ENCODE measurements at regions not wholly inside any gene's neighbourhood (a gene's known extent, or its start where the extent isn't known, plus 50 kb on each side); places are given as distances from the start of the nearest gene placed in this dataset.

DNA sequence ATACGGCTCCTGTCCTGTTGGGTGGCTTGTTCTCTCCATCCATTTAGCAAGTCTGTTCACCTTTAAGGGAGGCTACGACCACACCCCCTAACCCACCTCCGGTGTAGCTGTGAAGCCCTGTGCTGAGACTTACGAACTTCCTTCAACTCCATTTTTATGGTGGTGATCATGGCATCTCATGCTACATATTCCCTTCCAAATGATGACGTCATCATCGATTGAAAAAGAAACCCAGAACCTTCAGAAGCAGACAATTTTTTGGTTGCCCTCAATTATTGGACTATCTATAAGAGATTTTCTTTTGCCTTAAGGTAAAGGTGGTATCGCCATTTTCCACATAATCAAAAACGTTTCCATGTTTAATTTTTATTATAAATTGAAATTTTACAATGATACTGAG, 389.0 kb downstream of the CBLN4 start:
- no peaks in the 10 kb centered on the region for H3K9me3 ChIP-seq (ENCODE audit: low read depth)
- H3K27me3 ChIP-seq = no peaks in the 10 kb centered on the region
- no peak overlapping the region for H3K27ac ChIP-seq
- TF ChIP-seq, protein P1, sequence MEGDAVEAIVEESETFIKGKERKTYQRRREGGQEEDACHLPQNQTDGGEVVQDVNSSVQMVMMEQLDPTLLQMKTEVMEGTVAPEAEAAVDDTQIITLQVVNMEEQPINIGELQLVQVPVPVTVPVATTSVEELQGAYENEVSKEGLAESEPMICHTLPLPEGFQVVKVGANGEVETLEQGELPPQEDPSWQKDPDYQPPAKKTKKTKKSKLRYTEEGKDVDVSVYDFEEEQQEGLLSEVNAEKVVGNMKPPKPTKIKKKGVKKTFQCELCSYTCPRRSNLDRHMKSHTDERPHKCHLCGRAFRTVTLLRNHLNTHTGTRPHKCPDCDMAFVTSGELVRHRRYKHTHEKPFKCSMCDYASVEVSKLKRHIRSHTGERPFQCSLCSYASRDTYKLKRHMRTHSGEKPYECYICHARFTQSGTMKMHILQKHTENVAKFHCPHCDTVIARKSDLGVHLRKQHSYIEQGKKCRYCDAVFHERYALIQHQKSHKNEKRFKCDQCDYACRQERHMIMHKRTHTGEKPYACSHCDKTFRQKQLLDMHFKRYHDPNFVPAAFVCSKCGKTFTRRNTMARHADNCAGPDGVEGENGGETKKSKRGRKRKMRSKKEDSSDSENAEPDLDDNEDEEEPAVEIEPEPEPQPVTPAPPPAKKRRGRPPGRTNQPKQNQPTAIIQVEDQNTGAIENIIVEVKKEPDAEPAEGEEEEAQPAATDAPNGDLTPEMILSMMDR (IDR thresholded peaks at IDR 0.05; ENCODE audit: low read depth, low read length) = no peak
- no peak for DNase-seq (ENCODE audit: low read depth in 1 of 2, low spot score in 1 of 2)
- no peaks in the 10 kb centered on the region for H3K36me3 ChIP-seq
- H3K4me1 ChIP-seq (ENCODE audit: low read depth) = no peaks in the 10 kb centered on the region
- no peak overlapping the region for H3K4me3 ChIP-seq

DNA sequence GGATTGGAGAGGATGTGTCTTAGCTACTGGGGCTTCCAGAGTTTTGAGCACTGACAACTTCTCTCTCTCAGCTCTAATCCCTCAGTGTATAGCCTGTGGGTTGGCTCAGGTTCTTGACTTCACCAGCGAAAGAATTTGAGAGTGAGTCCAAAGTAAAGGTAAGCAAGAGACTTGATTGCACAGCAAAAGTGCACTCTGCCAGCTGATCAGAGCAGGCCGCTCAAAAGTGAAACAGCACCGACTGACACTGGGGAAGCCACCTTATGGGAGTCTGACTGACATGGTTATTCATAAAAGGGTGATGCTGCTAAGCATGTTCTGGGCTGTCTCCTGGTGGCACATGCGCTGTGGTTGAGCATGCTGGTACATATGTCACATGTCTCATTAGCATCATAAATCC, 389.5 kb downstream of the CBLN4 start:
- H3K4me3 ChIP-seq = no peak overlapping the region
- H3K36me3 ChIP-seq = no peaks in the 10 kb centered on the region
- H3K9me3 ChIP-seq (ENCODE audit: low read depth) = no peaks in the 10 kb centered on the region
- H3K27ac ChIP-seq = no peak overlapping the region
- H3K27me3 ChIP-seq = no peaks in the 10 kb centered on the region
- no peak for DNase-seq (ENCODE audit: low read depth in 1 of 2, low spot score in 1 of 2)
- H3K4me1 ChIP-seq (ENCODE audit: low read depth) = no peaks in the 10 kb centered on the region
- TF ChIP-seq, protein P1 (IDR thresholded peaks at IDR 0.05; ENCODE audit: low read depth, low read length) = no peak

DNA sequence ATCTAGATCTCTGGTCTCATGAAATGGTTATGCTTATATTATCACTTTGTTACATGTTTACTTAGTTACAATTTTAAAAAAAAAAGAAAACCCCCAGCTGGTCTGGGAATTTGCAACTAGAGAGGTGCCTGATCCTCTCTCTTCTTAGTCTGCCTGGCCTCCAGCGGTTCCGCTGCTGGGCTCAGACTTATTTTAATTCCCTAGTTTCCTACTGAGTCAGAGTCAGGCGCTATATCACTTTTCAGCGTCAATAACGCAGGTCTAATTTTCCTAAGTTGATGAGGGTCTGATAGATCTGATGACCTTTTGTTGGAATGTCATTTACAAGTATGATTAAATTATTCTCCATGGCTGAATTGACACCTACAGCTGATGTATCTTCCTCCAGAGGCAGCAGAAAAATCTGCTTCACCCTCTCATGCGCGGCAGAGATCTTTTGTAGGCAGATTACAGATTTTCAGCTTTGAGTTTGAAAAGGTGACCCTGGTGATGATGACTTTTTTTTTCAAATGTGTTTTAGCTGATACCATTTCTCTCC, 391.0 kb downstream of the CBLN4 start:
- no peaks in the 10 kb centered on the region for H3K9me3 ChIP-seq (ENCODE audit: low read depth)
- H3K27me3 ChIP-seq = no peaks in the 10 kb centered on the region
- no peaks in the 10 kb centered on the region for H3K36me3 ChIP-seq
- H3K4me3 ChIP-seq = no peak overlapping the region
- DNase-seq (ENCODE audit: low read depth in 1 of 2, low spot score in 1 of 2) = no peak
- TF ChIP-seq, protein P1 (IDR thresholded peaks at IDR 0.05; ENCODE audit: low read depth, low read length) = no peak
- H3K27ac ChIP-seq = no peak overlapping the region
- H3K4me1 ChIP-seq (ENCODE audit: low read depth) = no peaks in the 10 kb centered on the region

DNA sequence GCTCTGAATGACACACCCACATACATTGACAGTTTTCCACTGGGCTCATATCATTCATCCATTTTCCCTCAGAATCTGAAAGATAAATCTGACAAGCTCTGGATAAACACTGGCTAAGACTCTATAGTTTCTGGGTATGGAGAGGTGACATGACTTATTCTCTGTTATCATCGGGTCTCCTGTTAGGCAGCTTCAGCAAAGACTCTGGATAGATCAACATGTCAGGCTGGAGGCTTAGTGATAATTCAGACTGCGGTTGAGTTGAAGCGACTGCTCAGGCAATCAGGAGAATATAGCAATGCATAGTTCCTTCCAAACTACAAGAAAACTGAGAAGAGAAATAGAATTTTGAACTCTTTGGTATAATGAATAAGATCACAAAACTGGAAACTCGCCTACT, 394.6 kb downstream of the CBLN4 start:
- Histone ChIP-seq H3K36me3 (no peaks in the 10 kb centered on the region), H3K4me1 (ENCODE audit: low read depth) (no peaks in the 10 kb centered on the region), H3K9me3 (ENCODE audit: low read depth) (no peaks in the 10 kb centered on the region), H3K27me3 (no peaks in the 10 kb centered on the region), H3K4me3 (no peak overlapping the region), H3K27ac (no peak overlapping the region)
- no peak for DNase-seq (ENCODE audit: low read depth in 1 of 2, low spot score in 1 of 2)
- TF ChIP-seq, protein P1 (IDR thresholded peaks at IDR 0.05; ENCODE audit: low read depth, low read length) = no peak

DNA sequence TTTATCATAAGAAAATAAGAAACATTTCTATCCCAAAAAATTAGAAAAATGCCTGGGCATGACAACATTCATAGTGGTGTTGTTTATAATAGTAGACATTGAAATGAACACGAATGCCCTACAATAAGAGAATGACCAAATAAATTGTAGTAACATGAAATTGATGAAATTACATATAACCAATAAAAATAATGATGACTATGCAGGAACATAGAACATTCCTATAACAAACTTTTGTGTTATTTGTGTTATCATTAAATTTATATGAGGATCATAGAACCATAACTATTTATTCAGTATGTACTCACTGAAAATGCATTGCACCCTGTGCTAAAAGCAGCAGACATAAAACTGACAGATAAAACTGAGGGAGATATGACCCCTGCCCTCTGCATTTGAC, 399.7 kb downstream of the CBLN4 start:
- no peak overlapping the region for H3K4me3 ChIP-seq
- no peaks in the 10 kb centered on the region for H3K4me1 ChIP-seq (ENCODE audit: low read depth)
- no peak for DNase-seq (ENCODE audit: low read depth in 1 of 2, low spot score in 1 of 2)
- H3K9me3 ChIP-seq (ENCODE audit: low read depth) = no peaks in the 10 kb centered on the region
- no peaks in the 10 kb centered on the region for H3K36me3 ChIP-seq
- H3K27me3 ChIP-seq = no peaks in the 10 kb centered on the region
- TF ChIP-seq, protein P1 (IDR thresholded peaks at IDR 0.05; ENCODE audit: low read depth, low read length) = no peak
- no peak overlapping the region for H3K27ac ChIP-seq

DNA sequence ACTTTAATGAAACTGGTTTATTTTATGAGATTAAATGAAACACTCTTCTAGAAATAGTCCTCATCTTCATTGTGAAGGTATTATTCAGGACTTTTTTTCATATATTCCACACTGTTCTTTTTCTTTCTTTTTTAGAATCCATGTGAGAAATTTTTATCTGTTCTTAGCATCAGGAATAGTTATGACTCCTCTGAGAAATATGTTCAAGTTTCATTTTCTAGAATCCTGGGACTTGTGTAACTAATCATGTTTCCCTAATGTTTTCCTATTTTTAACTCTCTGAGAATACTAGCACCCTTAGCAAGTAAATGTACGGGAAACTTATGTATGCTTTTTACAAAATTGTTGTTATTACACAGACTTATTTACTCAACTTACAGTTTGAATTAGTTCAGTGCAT, 407.8 kb downstream of the CBLN4 start:
- Histone ChIP-seq H3K4me1 (ENCODE audit: low read depth) (no peaks in the 10 kb centered on the region), H3K27me3 (no peaks in the 10 kb centered on the region), H3K27ac (no peak overlapping the region), H3K9me3 (ENCODE audit: low read depth) (no peaks in the 10 kb centered on the region), H3K36me3 (no peaks in the 10 kb centered on the region), H3K4me3 (no peak overlapping the region)
- no peak for DNase-seq (ENCODE audit: low read depth in 1 of 2, low spot score in 1 of 2)
- TF ChIP-seq, protein P1 (IDR thresholded peaks at IDR 0.05; ENCODE audit: low read depth, low read length) = no peak
